ENCODE measurements at regions not wholly inside any gene's neighbourhood (a gene's known extent, or its start where the extent isn't known, plus 50 kb on each side); places are given as distances from the start of the nearest gene placed in this dataset.

GRCh38 chr3:10561162-10561945, 56.0 kb upstream of the ATP2B2 start:
- no peaks in the 10 kb centered on the region for H3K36me3 Mint-ChIP-seq (ENCODE audit: low read depth)
- H3K27ac Mint-ChIP-seq = no peak overlapping the region
- peaks cover 82% of the 10 kb centered on the region for H3K27me3 Mint-ChIP-seq (ENCODE audit: insufficient read depth)
- peaks cover 3% of the 10 kb centered on the region for H3K9me3 Mint-ChIP-seq
- H3K9me3 ChIP-seq (ENCODE audit: control insufficient read depth, low read length) = no peaks in the 10 kb centered on the region
- 78 to 89% methylated on average over 3 to 7 of the region's 7 CpGs for WGBS, 2 experiments (ENCODE audit: insufficient coverage in 1 of 2, insufficient read length in 1 of 2)
- no peak overlapping the region for H3K4me3 ChIP-seq (ENCODE audit: low read length)
- no peaks in the 10 kb centered on the region for H3K36me3 ChIP-seq (ENCODE audit: control insufficient read depth, insufficient read depth, low read length)
- no peaks in the 10 kb centered on the region for H3K4me1 Mint-ChIP-seq
- H3K27ac ChIP-seq (ENCODE audit: low read depth, low read length) = no peak overlapping the region
- H3K9ac ChIP-seq (ENCODE audit: extremely low read depth, low read length, poor library complexity, severe bottlenecking) = no peak overlapping the region
- peak; percentile 35 for TF ChIP-seq CTCF (conservative IDR thresholded peaks at IDR 0.05)
- H3K4me3 Mint-ChIP-seq = no peak overlapping the region
- H3K27me3 ChIP-seq (ENCODE audit: control insufficient read depth, insufficient read depth, low read length, poor library complexity, severe bottlenecking) = no peaks in the 10 kb centered on the region
- no peak for DNase-seq
- no peaks in the 10 kb centered on the region for H3K4me1 ChIP-seq (ENCODE audit: control insufficient read depth, insufficient read depth, low read length)

- H3K27ac ChIP-seq (ENCODE audit: low read depth, low read length) = no peak overlapping the region
- H3K4me1 ChIP-seq (ENCODE audit: control insufficient read depth, insufficient read depth, low read length) = no peaks in the 10 kb centered on the region
- H3K9me3 ChIP-seq (ENCODE audit: control insufficient read depth, low read length) = no peaks in the 10 kb centered on the region
- WGBS, 2 experiments (ENCODE audit: insufficient coverage in 1 of 2, insufficient read length in 1 of 2) = 86 to 87% methylated on average over 2 to 4 of the region's 4 CpGs
- no peak for DNase-seq
- no peaks in the 10 kb centered on the region for H3K4me1 Mint-ChIP-seq
- no peaks in the 10 kb centered on the region for H3K36me3 ChIP-seq (ENCODE audit: control insufficient read depth, insufficient read depth, low read length)
- peaks cover 79% of the 10 kb centered on the region for H3K27me3 Mint-ChIP-seq (ENCODE audit: insufficient read depth)
- no peaks in the 10 kb centered on the region for H3K36me3 Mint-ChIP-seq (ENCODE audit: low read depth)
- no peak overlapping the region for H3K4me3 ChIP-seq (ENCODE audit: low read length)
- no peak overlapping the region for H3K27ac Mint-ChIP-seq
- TF ChIP-seq CTCF (conservative IDR thresholded peaks at IDR 0.05) = no peak
- H3K9ac ChIP-seq (ENCODE audit: extremely low read depth, low read length, poor library complexity, severe bottlenecking) = no peak overlapping the region
- no peaks in the 10 kb centered on the region for H3K27me3 ChIP-seq (ENCODE audit: control insufficient read depth, insufficient read depth, low read length, poor library complexity, severe bottlenecking)
- H3K4me3 Mint-ChIP-seq = no peak overlapping the region
- H3K9me3 Mint-ChIP-seq = peaks cover 3% of the 10 kb centered on the region
Observed at GRCh38 chr3:10561946-10562560, 56.7 kb upstream of the ATP2B2 start.

- no peak overlapping the region for H3K9ac ChIP-seq (ENCODE audit: extremely low read depth, low read length, poor library complexity, severe bottlenecking)
- Mint-ChIP-seq H3K9me3 (peaks cover 3% of the 10 kb centered on the region), H3K4me3 (no peak overlapping the region), H3K36me3 (ENCODE audit: low read depth) (no peaks in the 10 kb centered on the region), H3K4me1 (no peaks in the 10 kb centered on the region), H3K27me3 (ENCODE audit: insufficient read depth) (peaks cover 71% of the 10 kb centered on the region), H3K27ac (no peak overlapping the region)
- TF ChIP-seq CTCF (conservative IDR thresholded peaks at IDR 0.05) = no peak
- no peaks in the 10 kb centered on the region for H3K27me3 ChIP-seq (ENCODE audit: control insufficient read depth, insufficient read depth, low read length, poor library complexity, severe bottlenecking)
- H3K27ac ChIP-seq (ENCODE audit: low read depth, low read length) = no peak overlapping the region
- no peak overlapping the region for H3K4me3 ChIP-seq (ENCODE audit: low read length)
- no peak for DNase-seq
- 79 to 89% methylated on average over 2 of the region's 2 CpGs for WGBS, 2 experiments (ENCODE audit: insufficient coverage in 1 of 2, insufficient read length in 1 of 2)
- no peaks in the 10 kb centered on the region for H3K36me3 ChIP-seq (ENCODE audit: control insufficient read depth, insufficient read depth, low read length)
- no peaks in the 10 kb centered on the region for H3K4me1 ChIP-seq (ENCODE audit: control insufficient read depth, insufficient read depth, low read length)
- H3K9me3 ChIP-seq (ENCODE audit: control insufficient read depth, low read length) = no peaks in the 10 kb centered on the region
Observed at GRCh38 chr3:10563396-10563795, 58.0 kb upstream of the ATP2B2 start.
